ENCODE measurements at regions not wholly inside any gene's neighbourhood (a gene's known extent, or its start where the extent isn't known, plus 50 kb on each side); places are given as distances from the start of the nearest gene placed in this dataset.

GRCh38 chr3:162092751-162093150 is 596.1 kb downstream of the OTOL1 start:
- TF ChIP-seq CTCF (IDR thresholded peaks at IDR 0.05 in 2 of 3, conservative IDR thresholded peaks at IDR 0.05 in 1 of 3; ENCODE audit: borderline replicate concordance in 1 of 3, insufficient read depth in 1 of 3, low read depth in 2 of 3, low read length in 2 of 3) (no peak), SP1 (IDR thresholded peaks at IDR 0.05; ENCODE audit: low read depth) (no peak), POLR2A (IDR thresholded peaks at IDR 0.05; ENCODE audit: borderline replicate concordance, extremely low read depth, insufficient read depth, insufficient read length) (no peak), MAX (IDR thresholded peaks at IDR 0.05) (no peak), EZH2phosphoT487 (IDR thresholded peaks at IDR 0.05; ENCODE audit: borderline replicate concordance) (no peak), ZNF274 (IDR thresholded peaks at IDR 0.05; ENCODE audit: low read depth, low read length) (no peak)

Data from HCT116 (cell line).